ENCODE measurements at regions not wholly inside any gene's neighbourhood (a gene's known extent, or its start where the extent isn't known, plus 50 kb on each side); places are given as distances from the start of the nearest gene placed in this dataset.

GRCh38 chr18:59751186-59751585 is 54.0 kb upstream of the CCBE1 start:
- TF ChIP-seq GATA2 (IDR thresholded peaks at IDR 0.05; ENCODE audit: low read depth, low read length), result no peak

- TF ChIP-seq GATA3 (IDR thresholded peaks at IDR 0.05; ENCODE audit: low read depth, low read length) (no peak), GATA2 (IDR thresholded peaks at IDR 0.05; ENCODE audit: low read depth, low read length) (no peak)
These were observed 51.6 kb upstream of the CCBE1 start for GRCh38 chr18:59748628-59749360.
